T-helper 17 cell (primary cell): ENCODE measurements at regions not wholly inside any gene's neighbourhood (a gene's known extent, or its start where the extent isn't known, plus 50 kb on each side); places are given as distances from the start of the nearest gene placed in this dataset.
A peak's percentile ranks its signal among the peaks of the same experiment; 100 is the strongest.

Source experiments
- ATAC-seq: fragments of 150-1000 bp; cut with Tn5 transposase; 2 replicates; pipeline ENCODE4 v1.10.0; 2021; ENCODE audit warnings: mild to moderate bottlenecking, moderate library complexity
- DNase-seq, 3 donors: peaks; one replicate each; pipeline versions ENCODE4 v3.0.0 to v3.0.0-alpha.2; 2020 to 2021
- H3K9me3 ChIP-seq: one replicate; pipeline ENCODE4 v1.7.0; 2013; ENCODE audit warnings: low read length, mild to moderate bottlenecking; ENCODE audit not compliant: control insufficient read depth, poor library complexity, severe bottlenecking
- H3K27ac Mint-ChIP-seq: one replicate; pipeline ENCODE4 v1.8.0; 2022; ENCODE audit warnings: mild to moderate bottlenecking, moderate library complexity, mixed read lengths
- H3K27me3 Mint-ChIP-seq: one replicate; pipeline ENCODE4 v1.8.0; 2022; ENCODE audit warnings: mixed read lengths
- H3K36me3 Mint-ChIP-seq: one replicate; pipeline ENCODE4 v1.8.0; 2022; ENCODE audit warnings: low read depth, mixed read lengths
- H3K4me1 Mint-ChIP-seq: one replicate; pipeline ENCODE4 v1.8.0; 2022; ENCODE audit warnings: mild to moderate bottlenecking, mixed read lengths
- H3K4me3 Mint-ChIP-seq: one replicate; pipeline ENCODE4 v1.8.0; 2022; ENCODE audit warnings: mild to moderate bottlenecking, moderate library complexity, mixed read lengths

DNA sequence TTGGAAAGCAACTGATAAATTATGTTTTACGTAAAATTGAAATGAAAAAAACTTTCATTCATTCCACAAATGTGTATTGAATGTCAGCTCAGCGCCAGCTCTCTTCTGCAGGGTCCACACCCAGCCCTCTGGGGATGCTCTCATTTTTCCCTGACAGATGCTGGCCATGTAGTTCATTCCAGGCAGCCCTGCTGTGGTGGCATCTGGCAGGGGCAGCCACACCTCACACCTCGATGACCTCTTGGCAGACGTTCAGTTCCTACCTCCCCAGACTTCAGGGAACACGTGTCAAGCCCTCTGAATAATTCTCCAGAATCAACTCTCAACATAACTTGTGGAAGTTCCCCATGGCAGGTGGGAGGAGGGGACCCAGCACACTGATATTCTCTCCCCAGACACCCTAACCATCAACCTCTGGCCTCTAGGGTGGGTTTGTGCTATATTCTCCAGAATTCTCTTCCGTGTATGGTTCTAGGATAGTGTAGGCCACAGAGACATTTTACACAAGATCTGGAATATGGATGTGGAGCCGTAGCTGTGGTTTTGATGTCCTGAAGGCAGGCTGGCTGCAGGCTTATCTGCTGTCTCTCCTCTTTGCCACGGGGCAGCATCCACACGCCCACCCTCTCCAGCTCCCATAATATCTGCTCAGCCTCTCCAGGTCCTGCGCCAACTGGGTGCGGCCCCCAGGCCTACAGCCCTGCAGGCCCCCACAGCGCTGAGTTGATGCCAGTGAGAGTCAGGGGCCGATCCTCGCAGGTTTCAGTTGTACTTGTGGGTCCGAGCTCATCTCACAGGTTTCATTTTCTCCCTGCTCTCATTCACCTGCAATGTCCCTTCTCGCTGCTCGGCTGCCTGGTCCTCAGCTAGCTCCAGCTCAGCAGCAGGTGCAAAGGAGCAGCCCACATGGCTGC, 175.8 kb upstream of the ARID1B start:
- Mint-ChIP-seq H3K36me3 (peaks cover 3% of the 10 kb centered on the region), H3K4me1 (peaks cover 11% of the 10 kb centered on the region), H3K27me3 (peaks cover 31% of the 10 kb centered on the region), H3K4me3 (no peak overlapping the region), H3K27ac (no peak overlapping the region)
- ATAC-seq = no peak
- no peak for DNase-seq
- H3K9me3 ChIP-seq = no peaks in the 10 kb centered on the region

DNA sequence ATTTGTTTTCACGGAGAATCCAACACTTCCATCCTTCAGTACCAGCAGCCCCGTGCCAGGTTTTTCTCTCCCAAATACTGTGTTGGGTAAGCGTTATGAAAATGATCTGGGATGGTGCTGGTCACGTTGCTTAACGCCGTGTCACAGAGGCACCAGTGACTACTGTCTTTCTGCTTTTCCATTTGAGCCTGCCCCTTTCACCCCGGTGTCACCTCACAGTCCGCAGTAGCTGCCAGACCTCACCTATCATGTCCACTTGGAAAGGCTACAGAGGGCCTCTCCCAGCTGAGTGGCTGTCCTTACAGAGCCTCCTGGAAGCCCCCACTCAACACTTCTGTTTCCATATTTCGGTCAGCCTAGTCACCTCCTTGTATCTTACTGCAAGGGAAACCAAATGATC, 176.5 kb upstream of the ARID1B start:
- no peaks in the 10 kb centered on the region for H3K9me3 ChIP-seq
- H3K4me3 Mint-ChIP-seq = no peak overlapping the region
- ATAC-seq = no peak
- H3K27ac Mint-ChIP-seq = no peak overlapping the region
- peaks cover 11% of the 10 kb centered on the region for H3K4me1 Mint-ChIP-seq
- peaks cover 31% of the 10 kb centered on the region for H3K27me3 Mint-ChIP-seq
- H3K36me3 Mint-ChIP-seq = peaks cover 2% of the 10 kb centered on the region
- no peak for DNase-seq

DNA sequence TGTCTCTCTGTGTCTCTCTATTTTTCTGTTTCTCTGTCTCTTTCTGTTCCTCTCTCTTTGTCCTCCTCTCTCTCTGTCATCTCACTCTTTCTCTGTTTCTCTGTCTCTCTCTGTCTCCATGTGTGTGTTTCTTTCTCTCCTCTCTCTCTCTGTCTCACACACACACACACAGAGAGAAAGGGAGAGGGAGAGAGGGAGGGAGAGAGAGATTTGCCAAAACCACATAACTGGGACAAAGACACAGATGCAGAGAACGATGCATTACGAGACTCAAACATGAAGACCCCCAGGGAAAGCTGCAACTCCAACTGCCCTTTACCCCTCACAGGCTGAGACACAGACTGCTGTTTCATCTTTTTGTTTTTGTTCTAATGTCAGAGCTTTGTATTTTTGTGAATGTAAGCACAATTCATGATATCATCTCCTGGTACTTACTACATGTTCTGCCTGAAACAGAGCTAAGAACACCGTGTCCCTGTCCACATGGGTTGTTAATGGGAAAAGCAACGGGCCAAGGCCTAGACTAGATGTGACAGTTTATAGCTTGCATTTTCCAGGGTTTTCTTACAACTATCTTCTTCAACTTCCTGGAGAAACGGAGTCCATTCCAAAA, 177.1 kb upstream of the ARID1B start:
- Mint-ChIP-seq H3K36me3 (peaks cover 2% of the 10 kb centered on the region), H3K27me3 (peaks cover 31% of the 10 kb centered on the region), H3K4me3 (no peak overlapping the region), H3K27ac (no peak overlapping the region), H3K4me1 (peaks cover 11% of the 10 kb centered on the region)
- no peaks in the 10 kb centered on the region for H3K9me3 ChIP-seq
- DNase-seq (no peak), ATAC-seq (no peak)

GRCh38 chr6:156599366-156599765, 177.8 kb upstream of the ARID1B start:
- Mint-ChIP-seq H3K4me3 (no peak overlapping the region), H3K27ac (no peak overlapping the region), H3K27me3 (peaks cover 31% of the 10 kb centered on the region), H3K4me1 (peaks cover 11% of the 10 kb centered on the region), H3K36me3 (peaks cover 2% of the 10 kb centered on the region)
- no peaks in the 10 kb centered on the region for H3K9me3 ChIP-seq
- ATAC-seq (no peak), DNase-seq (no peak)

- H3K4me1 Mint-ChIP-seq = peaks cover 11% of the 10 kb centered on the region
- H3K27me3 Mint-ChIP-seq = peaks cover 31% of the 10 kb centered on the region
- no peaks in the 10 kb centered on the region for H3K9me3 ChIP-seq
- H3K4me3 Mint-ChIP-seq = peak overlapping the region; percentile 19
- no peak for ATAC-seq
- no peak for DNase-seq
- H3K36me3 Mint-ChIP-seq = peaks cover 2% of the 10 kb centered on the region
- no peak overlapping the region for H3K27ac Mint-ChIP-seq
These were observed 178.4 kb upstream of the ARID1B start for GRCh38 chr6:156598855-156599180.

- H3K9me3 ChIP-seq = no peaks in the 10 kb centered on the region
- Mint-ChIP-seq H3K4me1 (peaks cover 11% of the 10 kb centered on the region), H3K36me3 (peaks cover 2% of the 10 kb centered on the region), H3K27ac (peak overlapping the region; percentile 29), H3K4me3 (no peak overlapping the region), H3K27me3 (peaks cover 31% of the 10 kb centered on the region)
- no peak for DNase-seq
- no peak for ATAC-seq
These were observed 178.9 kb upstream of the ARID1B start for GRCh38 chr6:156598071-156598854.

- no peak overlapping the region for H3K4me3 Mint-ChIP-seq
- H3K36me3 Mint-ChIP-seq = peaks cover 2% of the 10 kb centered on the region
- H3K4me1 Mint-ChIP-seq = peaks cover 9% of the 10 kb centered on the region
- peak overlapping the region; percentile 41 for H3K27ac Mint-ChIP-seq
- ATAC-seq = no peak
- peaks cover 26% of the 10 kb centered on the region for H3K27me3 Mint-ChIP-seq
- no peaks in the 10 kb centered on the region for H3K9me3 ChIP-seq
- no peak for DNase-seq
These were observed 180.1 kb upstream of the ARID1B start for GRCh38 chr6:156597095-156597494.

DNA sequence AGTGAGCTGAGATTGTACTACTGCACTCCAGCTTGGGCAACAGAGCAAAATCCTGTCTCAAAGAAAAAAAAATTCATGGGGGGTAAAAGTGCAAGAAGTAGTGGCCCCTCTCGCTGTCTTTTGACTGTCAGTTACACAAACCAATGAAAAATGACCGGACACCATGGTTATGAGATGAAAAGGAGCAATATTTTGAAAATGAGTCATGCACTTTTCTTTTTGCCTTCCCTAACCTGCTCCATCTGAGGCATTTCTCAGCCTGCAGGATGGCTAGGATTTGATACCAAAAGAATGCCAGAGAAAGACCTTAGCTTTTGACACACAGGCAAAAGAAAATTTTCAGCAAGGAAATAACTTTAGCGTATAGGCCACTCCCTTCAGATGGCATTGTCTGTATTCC, 181.7 kb upstream of the ARID1B start:
- Mint-ChIP-seq H3K36me3 (peaks cover 2% of the 10 kb centered on the region), H3K27me3 (peaks cover 12% of the 10 kb centered on the region), H3K27ac (no peak overlapping the region), H3K4me1 (peaks cover 6% of the 10 kb centered on the region), H3K4me3 (no peak overlapping the region)
- H3K9me3 ChIP-seq = no peaks in the 10 kb centered on the region
- no peak for ATAC-seq
- no peak for DNase-seq

- no peak for ATAC-seq
These were observed 183.3 kb upstream of the ARID1B start for GRCh38 chr6:156593893-156594292.

GRCh38 chr6:156593127-156593526, 184.1 kb upstream of the ARID1B start:
- Mint-ChIP-seq H3K27me3 (peaks cover 15% of the 10 kb centered on the region), H3K4me3 (no peak overlapping the region), H3K4me1 (peaks cover 2% of the 10 kb centered on the region), H3K36me3 (no peaks in the 10 kb centered on the region), H3K27ac (no peak overlapping the region)
- H3K9me3 ChIP-seq = no peaks in the 10 kb centered on the region
- DNase-seq (no peak), ATAC-seq (no peak)

More at GRCh38 chr6:156593893-156594292, 183.3 kb upstream of the ARID1B start:
- no peak overlapping the region for H3K4me3 Mint-ChIP-seq
- H3K4me1 Mint-ChIP-seq = peaks cover 2% of the 10 kb centered on the region
- no peak for DNase-seq
- H3K27ac Mint-ChIP-seq = no peak overlapping the region
- no peaks in the 10 kb centered on the region for H3K36me3 Mint-ChIP-seq
- no peaks in the 10 kb centered on the region for H3K9me3 ChIP-seq
- peaks cover 10% of the 10 kb centered on the region for H3K27me3 Mint-ChIP-seq

- ATAC-seq = no peak
- H3K27ac Mint-ChIP-seq = no peak overlapping the region
- no peak overlapping the region for H3K4me3 Mint-ChIP-seq
- H3K4me1 Mint-ChIP-seq = no peaks in the 10 kb centered on the region
- H3K27me3 Mint-ChIP-seq = peaks cover 25% of the 10 kb centered on the region
- no peak for DNase-seq
- H3K9me3 ChIP-seq = no peaks in the 10 kb centered on the region
- H3K36me3 Mint-ChIP-seq = no peaks in the 10 kb centered on the region
These were observed 186.7 kb upstream of the ARID1B start for GRCh38 chr6:156590482-156590881.

DNA sequence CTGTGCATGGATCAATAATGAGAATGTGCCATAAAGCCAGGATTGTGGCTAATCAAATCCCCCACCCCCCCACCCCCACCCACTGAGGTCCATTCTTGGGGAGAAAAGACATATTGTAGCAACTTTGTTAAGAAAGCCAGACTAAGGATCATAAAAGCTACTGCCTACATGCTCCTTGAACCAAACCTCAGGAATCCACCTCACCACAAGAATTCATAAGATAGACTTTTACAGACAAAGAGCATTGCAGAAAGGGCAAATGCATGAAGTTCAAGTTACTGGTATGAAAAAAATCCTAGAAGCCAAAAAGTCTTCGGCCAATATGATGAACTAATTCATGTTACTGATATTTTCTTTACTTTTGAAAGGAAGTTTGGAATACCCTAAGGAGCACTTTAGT, 187.9 kb upstream of the ARID1B start:
- no peaks in the 10 kb centered on the region for H3K9me3 ChIP-seq
- no peaks in the 10 kb centered on the region for H3K4me1 Mint-ChIP-seq
- ATAC-seq (no peak), DNase-seq (no peak)
- H3K27ac Mint-ChIP-seq = no peak overlapping the region
- H3K27me3 Mint-ChIP-seq = peaks cover 25% of the 10 kb centered on the region
- no peaks in the 10 kb centered on the region for H3K36me3 Mint-ChIP-seq
- no peak overlapping the region for H3K4me3 Mint-ChIP-seq

GRCh38 chr6:156587751-156588301, 189.4 kb upstream of the ARID1B start:
- Mint-ChIP-seq H3K4me1 (no peaks in the 10 kb centered on the region), H3K4me3 (no peak overlapping the region), H3K27me3 (peaks cover 33% of the 10 kb centered on the region), H3K27ac (no peak overlapping the region), H3K36me3 (no peaks in the 10 kb centered on the region)
- ATAC-seq (no peak), DNase-seq (no peak)
- no peaks in the 10 kb centered on the region for H3K9me3 ChIP-seq
